SKM-1 (cell line): ENCODE measurements at regions not wholly inside any gene's neighbourhood (a gene's known extent, or its start where the extent isn't known, plus 50 kb on each side); places are given as distances from the start of the nearest gene placed in this dataset.
A peak's percentile ranks its signal among the peaks of the same experiment; 100 is the strongest.
"Not testable (repeated sequence)": the region's sequence is repeated elsewhere in the genome, so short reads cannot be mapped to it uniquely, and the experiment has no call there.

Source experiments
- DNase-seq: peaks from one replicate; lab custom pipeline; 2025; ENCODE audit not compliant: unreplicated experiment; lab: John Stamatoyannopoulos, UW

DNA sequence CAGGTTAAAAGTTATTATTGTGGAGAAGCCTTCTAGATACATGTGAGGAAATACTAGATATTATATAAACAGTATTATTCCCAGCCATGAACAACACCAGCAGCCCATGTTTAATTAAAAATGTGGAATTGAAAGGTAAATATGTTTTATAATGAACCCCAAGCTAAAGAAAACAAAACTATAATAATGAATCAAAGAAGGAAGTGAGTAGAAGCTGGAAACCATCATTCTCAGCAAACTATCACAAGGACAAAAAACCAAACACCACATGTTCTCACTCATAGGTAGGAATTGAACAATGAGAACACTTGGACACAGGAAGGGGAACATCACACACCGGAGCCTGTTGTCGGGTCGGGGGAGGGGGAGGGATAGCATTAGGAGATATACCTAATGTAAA is 167.6 kb upstream of the CXXC4 start:
- not testable (repeated sequence) for DNase-seq

DNA sequence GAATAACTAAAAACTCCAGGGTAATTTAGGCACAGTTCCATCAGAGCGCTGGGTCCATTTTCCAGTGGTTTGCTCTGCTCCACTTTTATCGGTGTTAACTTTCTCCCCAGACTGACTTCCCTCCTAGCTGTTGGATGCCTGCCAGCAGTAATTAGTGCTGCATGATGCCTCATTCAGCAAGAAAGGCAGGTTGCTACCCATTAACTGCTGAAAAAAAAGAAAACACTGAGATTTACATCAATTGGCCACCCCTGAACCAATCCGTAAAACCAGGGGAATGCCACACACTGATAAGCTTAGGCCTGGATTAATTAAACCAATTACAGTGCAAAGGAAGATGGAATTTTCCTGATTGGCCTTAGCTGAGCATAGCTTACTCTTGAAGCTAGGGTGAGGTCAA is 182.4 kb upstream of the CXXC4 start:
- DNase-seq = no peak

DNA sequence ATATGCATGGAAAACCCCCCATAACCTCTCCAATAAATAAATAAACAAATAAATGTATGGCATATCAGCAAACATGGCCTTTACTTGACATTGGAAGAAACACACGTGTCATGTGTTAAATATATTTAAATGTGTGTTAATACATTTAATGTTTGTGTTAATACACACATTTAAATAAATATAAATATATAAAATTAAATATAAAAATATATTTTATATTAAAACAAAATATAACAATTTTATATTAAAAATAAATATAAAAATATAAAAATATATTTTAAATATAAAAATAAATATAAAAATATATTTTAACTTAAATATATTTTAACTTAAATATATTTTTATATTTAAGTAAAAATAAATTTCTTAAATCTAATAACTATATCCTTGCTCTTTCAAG is 187.6 kb upstream of the CXXC4 start:
- no peak for DNase-seq

DNA sequence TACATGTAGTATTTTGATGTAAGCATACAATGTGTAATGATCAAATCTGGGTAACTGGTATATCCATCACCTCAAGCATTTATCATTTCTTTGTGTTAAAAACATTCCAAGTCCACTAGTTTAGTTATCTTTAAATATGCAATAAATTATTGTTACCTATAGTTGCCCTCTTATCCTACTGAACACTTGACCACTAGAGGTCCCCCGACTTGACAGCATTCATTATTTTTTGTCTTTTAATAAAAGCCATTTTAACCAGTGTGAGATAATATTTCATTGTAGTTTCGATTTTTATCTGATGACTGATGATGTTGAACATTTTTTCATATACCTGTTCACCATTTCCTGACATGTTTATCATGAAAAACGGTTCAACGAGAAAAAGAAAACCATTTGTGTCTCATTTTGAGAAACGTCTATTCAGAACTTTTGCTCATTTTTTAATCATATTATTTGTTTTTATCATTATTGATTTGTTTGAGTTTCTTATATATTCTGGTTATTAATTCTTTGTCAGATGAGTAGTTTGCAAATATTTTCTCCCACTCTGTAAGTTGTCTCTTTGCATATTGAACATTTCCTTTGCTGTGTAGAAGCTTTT is 199.0 kb upstream of the CXXC4 start:
- no peak for DNase-seq

DNA sequence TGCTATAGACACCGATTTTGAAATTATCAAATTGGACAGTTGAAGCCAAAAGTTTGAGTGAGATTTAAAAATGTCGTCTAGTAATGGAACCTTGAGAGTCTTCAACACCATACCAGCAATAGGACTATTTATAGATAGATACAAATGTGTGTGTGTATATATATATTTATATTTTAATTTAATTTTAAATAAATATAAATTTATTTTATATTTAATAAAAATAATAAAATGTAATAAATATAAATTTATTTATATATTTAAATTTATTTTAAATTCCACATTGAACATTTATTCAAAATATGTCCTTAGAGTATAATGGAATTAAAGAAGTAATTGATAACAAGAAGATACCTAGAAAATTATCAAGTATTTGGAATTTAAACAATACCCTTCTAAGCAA is 221.9 kb upstream of the CXXC4 start:
- DNase-seq = no peak

DNA sequence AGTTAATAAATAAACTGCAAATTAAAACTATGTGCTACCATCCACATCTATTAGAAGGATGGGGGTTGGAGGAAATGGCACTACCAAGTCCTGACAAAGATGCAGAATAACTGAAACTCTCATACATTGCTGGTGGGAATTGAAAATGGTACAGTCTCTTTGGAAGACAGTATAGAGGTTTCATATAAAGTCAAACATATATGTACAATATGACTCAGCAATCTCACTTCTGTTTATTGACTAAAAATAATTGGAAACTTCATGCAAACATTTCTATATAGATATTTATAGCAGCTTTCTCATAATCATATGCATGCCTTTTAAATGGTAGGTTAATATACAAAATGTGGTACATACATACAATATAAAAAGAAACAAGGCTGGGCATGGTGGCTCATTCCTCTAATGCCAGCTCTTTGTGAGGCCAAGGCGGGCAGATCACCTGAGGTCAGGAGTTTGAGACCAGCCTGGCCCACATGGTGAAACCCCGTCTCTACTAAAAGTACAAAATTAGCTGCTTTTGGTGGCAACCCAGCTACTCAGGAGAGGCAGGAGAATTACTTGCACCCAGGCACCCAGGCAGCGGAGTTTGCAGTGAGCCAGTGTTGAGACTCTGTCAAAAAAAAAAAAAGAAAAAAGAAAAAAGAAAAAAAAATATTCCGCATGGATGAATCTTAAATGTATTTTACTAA is 225.0 kb upstream of the CXXC4 start:
- no peak for DNase-seq

DNA sequence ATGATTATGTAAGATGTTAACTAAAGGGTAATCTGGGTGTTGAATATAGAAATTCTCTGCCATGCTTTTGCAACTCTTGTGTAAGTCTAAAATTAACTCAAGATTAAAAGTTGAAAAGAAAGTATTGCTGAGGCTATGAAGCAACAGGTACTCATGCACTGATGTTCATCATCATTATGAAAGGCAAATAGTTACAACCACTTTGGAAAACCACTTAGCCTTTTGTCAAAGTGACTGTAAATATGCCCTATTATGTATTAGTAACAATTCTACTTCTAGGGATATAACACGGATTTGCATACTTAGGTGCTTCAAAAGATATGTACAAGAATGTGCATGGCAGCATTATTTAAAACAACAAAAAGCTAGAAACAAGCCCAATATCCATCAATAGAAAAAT is 227.8 kb upstream of the CXXC4 start:
- DNase-seq = no peak

DNA sequence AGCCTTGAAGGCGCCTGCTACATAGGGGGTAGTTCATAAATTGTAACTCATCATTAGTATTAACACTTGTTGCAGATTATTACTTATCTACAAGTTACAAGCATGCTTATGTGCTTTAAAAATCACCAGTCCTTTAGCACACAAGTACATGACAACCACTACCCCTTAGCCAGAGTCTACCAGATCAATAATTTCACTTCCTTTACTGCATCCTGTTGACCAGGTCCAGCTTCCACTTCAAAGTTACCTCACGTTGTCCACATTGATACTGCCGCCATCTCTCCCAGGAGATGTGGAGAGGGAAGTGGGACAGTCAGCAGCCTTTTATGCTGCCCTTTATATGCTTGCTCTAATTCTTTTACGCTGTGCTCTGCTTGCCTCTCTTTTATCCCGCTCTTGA is 231.3 kb upstream of the CXXC4 start:
- no peak for DNase-seq

DNA sequence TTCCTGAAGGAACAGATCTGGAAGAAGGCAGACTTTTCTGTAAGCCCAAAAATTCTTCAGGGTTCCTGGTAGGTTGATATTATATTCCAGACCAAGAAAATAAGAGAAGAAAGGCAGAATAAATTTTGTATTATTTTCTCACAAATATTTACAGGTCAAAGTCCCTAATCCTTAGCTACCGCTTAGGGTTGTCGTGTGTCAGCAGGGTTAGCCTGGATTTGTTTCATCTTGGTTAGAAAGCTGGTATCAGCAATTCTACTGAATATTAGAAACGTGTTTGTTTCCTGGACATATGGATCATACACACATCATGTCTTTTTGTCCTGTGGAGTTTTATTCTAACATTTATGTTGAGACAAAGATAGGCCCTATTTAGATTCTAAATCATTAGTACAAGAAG is 232.9 kb upstream of the CXXC4 start:
- no peak for DNase-seq

DNA sequence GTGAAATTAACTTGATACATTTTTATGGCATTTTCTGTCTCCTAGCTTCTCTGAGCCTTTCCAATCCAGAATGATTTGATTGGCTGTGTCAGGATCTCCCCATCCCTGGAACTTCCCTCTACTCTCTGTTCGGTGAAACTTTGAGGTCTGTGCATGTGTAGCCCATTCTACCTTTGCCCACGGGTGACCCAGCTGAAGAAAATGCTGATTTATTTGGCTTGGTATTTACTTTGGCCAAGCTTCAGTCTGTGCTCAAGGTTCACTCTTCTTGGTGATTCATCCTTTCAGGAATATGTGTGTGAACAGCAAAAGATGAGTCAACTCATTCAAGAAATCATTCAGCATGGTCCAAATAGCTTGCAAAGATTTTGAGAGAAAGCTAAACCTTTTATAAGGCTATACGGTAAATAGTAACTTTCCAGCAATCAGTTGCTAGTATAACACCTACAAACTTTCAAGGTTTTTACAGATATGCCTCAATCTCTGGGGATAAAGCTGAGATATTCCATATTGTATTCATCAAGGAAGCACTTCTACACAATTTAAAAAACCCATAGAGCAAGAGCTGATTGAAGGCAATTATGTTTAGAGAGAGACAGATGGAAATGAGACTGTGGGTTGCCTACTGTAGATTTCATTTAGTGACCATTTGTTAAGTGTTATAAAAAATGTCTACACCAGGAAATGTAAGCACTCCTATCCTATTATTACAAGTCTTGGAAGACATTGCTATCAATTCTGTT is 233.9 kb upstream of the CXXC4 start:
- DNase-seq = no peak

DNA sequence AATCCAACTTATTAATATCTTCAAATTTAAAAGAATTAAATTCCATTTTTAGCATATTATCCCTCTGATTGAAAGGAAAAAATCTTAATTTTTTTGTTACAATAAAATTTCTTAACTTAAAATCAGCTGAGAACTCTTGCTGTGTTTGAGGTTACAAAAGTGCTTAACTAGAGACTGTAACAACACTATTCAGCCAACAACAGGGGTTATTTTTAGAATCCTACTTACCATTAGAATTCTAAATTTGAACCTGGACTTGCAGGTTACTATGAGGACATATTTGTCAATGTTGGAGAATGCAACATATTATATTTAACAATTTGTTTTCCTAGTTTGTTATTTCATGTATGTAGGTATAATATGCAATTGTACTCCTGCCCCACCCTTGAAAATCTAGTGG is 238.1 kb upstream of the CXXC4 start:
- no peak for DNase-seq

DNA sequence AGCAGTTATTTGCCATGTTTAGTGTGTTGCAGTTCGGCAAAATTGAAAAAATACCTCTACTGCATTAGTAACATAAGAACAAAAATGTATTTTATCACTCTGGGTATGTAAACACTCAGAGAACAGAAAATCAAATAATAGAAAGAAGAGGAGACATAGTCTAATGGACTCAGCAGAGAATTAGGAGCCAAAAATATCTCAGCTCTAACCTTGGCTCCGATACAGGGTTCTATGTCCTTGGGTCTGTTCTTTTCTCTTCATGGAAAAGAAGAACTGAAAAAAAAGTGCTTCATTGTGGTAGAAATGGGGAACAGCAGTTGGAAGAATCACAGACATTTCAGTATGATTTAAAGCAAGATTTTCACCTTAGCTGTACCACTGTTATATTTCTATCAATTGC is 240.5 kb upstream of the CXXC4 start:
- DNase-seq = no peak

DNA sequence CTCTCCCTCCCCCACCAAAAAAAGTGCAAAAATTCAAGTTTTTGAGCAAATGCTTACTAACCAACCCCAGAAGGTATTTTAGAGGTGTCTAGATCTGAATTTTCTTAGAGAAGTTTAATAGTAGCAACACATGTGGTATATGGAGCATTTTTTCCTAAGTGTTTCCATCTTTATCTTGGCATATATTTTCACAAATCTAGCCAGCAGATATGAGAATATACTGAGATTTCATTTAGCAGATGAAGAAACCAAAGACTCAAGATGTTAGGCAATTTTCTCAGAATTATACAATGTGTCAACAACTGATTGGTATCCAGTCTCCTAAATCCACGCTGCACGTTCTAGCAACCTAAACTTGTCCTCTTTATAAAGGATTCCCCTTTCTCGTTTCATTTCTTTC is 245.5 kb upstream of the CXXC4 start:
- DNase-seq = no peak

DNA sequence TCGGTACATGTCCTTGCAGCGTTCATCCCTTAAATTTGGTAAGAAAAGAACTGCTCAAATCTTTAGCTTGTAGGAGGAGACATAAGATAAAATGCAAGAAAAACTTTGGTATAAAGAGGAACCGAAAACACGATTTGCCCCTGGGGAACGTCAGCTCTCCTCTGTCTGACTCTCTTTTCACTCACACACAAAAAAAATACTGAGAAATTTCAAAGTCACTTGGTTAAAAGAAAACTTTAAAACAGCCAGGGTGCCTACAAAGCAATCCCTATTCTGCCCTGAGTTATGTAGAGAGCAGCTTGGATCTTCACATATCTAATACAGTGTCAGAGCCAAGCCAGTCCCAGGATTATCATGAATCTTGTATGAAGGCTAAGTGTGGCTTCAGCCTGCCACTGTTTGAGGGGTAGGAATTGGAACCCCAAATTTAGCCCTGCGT is 248.5 kb upstream of the CXXC4 start:
- DNase-seq = no peak

DNA sequence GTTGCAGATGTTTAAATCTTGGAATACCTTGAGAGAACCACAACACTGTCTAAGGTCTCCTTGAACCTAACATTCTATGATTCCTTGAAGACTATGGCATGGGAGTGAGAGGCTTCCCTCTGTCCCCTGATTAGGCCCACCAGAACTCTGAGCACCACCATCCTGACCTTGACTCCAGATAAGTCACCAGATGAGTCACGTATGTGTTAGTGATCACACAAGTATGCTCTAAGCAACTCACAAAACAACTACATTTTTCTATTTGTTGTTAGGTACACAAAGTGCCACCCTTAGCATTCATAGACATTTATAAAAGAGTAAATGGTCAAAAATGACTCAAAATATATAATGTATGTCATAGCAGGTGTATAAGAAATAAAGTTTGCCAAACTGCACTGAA is 252.9 kb upstream of the CXXC4 start:
- DNase-seq = no peak

DNA sequence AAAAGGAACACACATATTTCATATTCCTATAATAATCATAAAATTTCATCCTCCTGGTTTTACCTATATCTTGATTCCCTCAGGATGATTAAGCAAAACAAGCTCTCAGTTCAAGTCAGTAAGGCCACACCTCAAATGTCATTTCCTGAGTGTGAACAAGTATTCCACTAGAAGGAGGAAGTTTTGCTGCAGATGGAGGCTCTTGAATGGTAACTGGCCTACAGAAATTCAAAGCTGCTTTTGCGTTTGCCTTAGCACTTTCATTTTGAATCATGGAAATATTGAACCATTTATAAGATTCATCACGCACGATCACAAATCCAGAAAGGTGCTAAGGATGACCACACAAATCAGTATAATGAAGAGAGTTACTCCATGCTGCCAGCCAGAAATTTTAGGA is 254.4 kb upstream of the CXXC4 start:
- DNase-seq = peak; percentile 10

DNA sequence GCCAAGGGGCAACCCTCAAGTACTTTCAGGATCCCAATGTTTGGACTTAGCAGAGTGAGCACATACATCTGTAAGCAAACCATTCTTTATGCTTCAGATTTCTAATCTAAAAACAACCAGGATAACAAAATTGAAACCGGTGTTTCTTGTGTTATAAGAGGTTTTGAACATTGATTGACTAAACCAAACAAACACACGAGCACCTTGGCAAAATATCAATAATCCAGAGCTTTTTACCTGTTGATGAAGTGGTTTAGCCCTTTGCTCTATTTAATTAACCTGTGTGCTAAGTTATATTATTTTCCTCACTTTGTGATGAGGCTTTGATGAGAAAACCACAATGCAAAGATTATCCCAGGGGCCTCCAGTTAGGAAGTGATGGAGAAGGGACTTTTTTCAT is 255.3 kb upstream of the CXXC4 start:
- no peak for DNase-seq

DNA sequence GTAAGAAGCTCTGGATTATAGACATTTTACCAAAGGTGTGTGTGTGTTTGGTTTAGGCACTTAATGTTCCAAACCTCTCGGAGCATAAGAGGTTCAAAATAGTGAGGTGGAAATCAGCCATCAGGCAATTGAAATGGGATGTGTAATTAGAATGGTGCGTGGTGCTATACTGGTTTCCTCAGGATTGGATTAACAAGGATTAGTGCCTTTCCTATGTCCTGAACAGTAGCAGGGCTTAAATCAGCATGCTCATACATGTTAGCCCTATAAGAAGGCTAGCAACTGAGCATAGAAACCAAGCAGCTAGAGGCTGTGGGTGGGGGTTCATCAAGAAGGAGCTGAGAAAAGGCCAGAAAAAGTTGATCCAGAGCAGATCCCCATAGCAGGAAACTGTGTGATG is 256.8 kb upstream of the CXXC4 start:
- DNase-seq = no peak

DNA sequence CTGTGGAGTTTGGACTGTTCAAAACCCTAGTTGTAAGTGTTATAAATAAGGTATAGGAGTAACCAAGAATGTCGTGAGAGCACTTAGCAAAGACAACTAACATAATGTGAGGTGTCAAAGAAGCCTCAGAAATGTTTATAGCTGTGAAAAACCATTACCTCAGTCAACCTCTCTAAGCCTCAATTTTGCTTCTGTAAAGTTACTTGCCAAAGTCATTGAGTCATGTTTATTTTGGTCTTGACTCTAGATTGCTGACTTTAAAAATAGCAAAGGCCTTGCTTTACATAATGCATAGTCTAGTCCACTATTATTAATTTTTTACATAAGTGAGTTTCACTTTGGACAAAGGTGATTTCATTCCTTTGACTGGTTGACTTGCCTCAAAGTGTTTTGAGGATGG is 257.6 kb upstream of the CXXC4 start:
- DNase-seq = no peak

DNA sequence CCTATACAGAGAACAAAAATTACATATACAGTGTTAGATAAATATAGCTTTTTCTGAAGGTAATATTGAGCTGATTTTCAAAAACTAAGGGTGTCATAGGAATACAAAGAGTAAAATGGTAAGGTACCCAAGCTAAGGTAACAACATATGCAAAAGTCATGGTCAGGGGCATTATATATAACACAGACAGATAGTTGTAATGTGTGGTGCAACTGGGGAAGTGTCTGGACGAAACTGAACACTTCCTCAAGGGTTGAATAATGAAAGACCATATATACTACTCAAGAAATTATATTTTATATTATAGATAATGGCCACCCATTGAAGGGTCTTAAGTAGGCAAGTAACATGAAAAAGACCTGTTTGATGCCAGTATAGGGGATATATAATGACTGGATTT is 262.1 kb upstream of the CXXC4 start:
- no peak for DNase-seq

DNA sequence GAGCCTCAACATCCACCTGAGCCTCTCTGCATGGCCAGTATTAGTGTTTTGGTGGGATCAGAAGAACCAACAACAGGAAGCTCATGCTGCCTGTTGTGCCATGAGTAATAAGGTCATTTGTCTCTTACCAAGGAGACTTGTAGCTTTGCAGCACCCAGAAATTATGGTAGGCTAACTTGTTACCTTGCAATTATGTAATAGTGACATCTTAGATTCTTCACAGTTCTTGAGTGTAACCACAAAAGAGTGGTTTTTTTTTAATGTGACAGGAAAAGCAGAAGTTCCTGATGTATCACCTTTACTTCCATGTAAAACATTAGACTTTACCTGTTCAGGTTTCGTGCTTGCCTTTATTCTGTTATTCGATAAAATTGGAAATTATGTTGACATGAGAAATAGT is 263.9 kb upstream of the CXXC4 start:
- DNase-seq = no peak

DNA sequence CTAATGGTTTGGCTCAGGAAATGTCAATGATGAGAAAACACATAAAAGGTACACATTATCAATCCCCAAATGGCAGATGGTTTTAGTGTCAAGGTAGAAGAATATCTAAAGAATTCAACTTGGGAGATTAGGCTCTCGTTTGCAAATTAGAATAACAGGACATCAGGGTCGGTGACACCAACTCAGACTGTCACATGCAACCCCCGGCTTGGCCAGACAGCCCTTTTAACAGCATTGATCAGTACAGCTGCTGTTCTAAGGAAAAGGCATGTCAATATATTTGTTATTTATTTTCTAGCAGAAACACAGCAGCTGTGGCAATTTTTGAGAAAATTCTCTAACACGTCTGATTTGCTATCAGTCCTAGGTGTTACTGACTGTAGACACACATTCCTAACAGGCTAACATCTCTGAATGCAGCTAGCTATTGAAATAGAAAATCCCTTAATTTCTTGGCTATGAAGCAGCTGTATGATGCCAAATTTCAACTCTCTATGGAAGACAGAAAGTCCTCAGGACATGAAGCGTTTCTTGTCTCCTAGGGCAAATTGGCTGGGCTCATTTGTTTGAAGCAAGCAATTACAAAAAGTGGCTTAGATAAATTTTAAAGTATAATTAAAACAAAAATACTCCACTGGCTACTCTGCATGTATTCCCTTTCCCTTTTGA is 269.0 kb upstream of the CXXC4 start:
- no peak for DNase-seq
